Activated T-helper 1 cell treated with anti-CD3 and anti-CD28 coated beads, Interleukin-2, amount 50 U/mL, for 16 hours (primary cell): ENCODE measurements at regions not wholly inside any gene's neighbourhood (a gene's known extent, or its start where the extent isn't known, plus 50 kb on each side); places are given as distances from the start of the nearest gene placed in this dataset.
"Not testable (repeated sequence)": the region's sequence is repeated elsewhere in the genome, so short reads cannot be mapped to it uniquely, and the experiment has no call there.

ENCODE experiments used
- DNase-seq, 2 donors: peaks; one replicate each; pipeline ENCODE4 v3.0.0-alpha.2; 2020; ENCODE audit warnings: low read depth in 1 of 2, low spot score in 1 of 2

DNA sequence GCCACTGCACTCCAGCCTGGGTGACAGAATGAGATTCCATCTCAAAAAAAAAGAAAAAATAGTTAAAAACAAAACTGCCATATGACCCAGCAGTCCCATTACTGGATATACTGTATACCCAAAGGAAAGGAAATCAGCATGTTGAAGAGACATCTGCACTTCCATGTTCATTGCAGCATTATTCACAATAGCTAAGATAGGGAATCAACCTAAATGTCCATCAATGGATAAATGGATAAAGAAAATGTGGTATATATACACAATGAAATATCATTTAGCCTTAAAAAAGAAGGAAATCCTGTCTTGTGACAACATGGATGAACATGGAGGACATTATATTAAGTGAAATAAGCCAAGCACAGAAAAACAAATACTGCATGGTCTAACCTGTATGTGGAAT, 160.7 kb downstream of the DUSP6 start:
- not testable (repeated sequence) for DNase-seq

DNA sequence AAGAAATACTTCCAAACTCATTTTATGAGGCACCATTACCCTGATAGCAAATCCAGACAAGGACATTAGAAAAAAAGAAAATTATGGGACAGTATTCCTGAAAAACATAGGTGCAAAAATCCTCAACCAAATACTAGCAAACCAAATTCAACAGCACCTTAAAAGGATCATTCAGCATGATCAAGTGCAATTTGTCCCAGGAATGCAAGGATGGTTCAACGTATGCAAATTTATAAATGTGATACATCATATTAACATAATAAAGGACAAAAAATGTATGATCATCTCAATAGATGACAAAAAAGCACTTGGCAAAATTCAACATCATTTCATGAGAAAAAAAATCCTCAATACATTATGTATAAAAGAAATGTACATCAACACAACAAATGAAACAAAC, 162.9 kb downstream of the DUSP6 start:
- DNase-seq = no peak

DNA sequence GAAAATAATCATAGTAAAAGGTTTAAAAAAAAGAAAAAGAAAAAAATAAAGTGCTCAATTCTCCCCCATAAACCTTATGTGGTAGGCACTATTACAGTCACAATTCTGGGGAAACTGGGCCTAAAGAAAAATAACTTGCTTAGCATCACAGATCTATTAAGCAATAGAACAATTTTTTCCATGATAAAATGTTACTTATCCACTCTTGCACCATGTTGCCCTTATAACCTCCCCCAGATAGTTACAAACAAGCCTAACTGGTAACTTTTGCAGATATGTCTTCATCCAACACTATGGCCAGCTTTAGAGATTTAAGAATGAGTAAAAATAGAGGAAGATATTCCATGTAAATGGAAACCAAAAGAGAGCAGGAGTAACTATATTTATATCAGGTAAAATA, 164.8 kb downstream of the DUSP6 start:
- DNase-seq = no peak

DNA sequence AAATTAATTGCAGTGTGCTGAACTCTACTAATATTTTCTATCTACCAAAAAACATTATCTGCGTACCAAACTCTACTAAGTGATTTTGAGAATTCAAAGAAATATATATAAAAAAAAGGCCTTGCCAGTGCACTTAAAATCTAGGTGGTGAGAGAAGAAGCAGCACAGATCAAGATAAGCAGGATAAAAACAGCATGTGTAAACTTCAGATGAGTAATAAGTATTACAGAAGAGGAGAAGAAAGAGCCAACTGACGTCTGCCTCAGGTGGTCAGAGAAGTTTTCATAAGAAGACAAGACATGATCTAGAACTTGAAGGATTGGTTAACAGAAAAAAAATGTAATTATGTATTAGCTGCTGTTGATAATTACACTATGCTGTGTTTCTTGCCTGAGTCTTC, 166.4 kb downstream of the DUSP6 start:
- DNase-seq = no peak

DNA sequence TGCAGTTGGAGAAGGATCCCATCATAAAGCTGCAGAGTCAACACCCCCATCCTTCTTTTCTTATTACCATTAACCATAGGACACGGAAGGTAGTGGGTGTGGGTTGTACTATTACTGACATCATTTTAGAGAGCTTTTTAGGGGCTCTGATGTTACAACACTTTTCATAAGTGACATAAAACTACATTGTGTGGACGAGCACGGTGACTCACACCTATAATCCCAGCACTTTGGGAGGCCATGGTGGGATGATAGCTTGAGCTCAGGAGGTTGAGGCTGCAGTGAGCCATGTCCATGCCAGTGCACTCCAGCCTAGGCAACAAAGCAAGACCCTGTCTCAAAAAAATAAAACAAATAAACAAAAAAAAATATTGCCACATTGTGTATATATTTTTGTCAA, 167.1 kb downstream of the DUSP6 start:
- DNase-seq = no peak

DNA sequence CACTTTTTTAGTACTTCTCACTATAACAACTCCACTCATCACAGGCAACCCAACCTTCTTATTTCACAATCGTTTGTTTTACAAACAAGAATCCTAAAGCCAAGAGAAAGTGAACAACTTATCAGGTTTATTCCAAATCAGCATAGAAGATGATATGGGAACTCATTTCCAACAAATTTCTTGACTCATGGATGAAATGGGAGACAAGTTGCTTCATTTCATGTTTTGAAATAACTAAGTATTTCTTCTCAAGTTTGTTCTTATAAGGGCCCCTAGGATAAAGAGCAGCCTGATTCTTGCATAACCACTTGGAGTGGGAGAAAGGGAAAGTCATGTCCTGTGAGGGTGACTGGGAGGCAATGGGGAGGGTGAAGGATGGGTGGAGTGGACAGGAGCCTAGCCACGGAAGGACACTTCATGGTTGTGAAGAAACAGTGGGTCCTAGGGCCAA, 168.3 kb downstream of the DUSP6 start:
- DNase-seq = no peak

DNA sequence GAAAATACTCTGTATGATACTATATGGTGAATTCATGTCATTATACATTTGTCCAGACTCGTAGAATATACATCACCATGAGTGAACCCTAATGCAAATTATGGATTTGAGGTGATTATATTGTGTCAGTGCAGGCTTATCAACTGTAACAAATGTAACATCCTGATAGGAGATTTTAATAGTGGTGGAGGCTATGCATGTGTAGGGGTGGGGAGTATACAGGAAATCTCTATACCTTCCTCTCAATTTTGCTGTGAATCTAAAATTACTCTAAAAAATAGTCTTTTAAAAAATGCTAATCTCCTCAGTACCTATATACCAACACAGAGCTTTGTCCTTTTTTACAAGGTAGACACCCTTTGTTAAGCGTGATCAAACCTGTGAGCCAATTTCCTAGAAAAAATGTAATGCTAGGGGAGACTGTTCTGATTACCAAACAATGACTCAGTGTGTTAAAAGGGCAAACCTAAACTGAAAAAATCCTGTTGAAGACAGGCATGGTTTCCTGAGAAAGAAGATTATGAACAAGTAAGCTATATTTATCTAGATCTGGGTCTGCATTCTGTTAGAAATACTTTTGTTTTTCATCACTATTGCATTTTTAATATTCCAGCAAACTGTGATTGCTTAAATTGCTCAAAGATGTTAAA, 170.9 kb downstream of the DUSP6 start:
- no peak for DNase-seq

DNA sequence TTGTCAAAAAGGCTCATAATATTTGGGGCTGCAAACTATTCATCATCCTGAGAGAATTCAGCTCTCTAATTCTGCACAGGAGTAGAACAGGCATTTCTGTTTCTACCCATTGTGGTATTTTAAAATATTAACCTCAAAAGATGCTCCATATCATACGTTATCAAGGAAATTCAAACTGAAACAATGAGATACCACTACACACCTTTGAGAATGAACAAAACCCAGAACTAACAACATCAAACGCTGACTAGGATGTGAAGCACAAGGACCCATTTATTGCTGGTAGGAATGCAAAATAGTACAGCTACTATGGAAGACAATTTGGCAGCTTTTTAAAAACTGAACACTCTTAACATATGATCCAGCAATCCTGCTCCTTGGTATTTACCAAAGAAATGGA, 171.8 kb downstream of the DUSP6 start:
- no peak for DNase-seq

DNA sequence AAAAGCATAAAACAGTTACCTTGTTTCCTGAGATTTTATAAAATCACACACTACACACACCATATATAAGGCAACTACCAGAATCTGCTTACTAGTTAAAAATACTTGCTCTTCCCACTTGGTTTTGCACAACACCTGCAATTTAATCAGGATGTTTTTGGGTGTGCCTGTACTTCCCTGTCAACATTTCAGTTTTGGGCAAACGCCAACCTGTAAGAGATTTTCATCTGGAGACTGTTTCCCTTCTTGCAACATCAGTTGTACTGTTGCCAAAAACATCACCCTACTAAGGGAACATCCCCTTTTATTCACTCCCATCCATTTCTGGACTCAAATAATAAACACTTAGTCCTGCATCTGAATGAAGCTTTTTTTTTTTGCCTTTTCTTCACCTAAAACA, 172.3 kb downstream of the DUSP6 start:
- no peak for DNase-seq

DNA sequence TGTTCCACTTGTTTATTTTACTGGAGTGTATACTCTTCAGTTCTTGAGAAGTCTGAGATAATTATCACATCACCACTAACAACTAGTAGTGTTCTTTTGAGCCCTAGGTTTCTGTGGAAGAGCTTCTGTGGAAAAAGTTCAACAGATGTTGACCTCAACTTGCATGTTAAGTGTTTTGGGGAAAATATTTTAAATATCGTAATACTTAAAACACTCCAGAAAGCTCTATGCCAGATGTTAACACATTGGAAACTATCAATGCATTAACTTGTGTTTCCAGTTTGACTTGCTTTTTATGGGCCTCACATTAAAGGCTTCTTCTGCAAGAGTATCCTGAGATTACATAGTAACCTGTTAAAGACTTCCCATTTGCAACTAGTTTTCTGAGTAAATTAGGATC, 173.1 kb downstream of the DUSP6 start:
- no peak for DNase-seq

DNA sequence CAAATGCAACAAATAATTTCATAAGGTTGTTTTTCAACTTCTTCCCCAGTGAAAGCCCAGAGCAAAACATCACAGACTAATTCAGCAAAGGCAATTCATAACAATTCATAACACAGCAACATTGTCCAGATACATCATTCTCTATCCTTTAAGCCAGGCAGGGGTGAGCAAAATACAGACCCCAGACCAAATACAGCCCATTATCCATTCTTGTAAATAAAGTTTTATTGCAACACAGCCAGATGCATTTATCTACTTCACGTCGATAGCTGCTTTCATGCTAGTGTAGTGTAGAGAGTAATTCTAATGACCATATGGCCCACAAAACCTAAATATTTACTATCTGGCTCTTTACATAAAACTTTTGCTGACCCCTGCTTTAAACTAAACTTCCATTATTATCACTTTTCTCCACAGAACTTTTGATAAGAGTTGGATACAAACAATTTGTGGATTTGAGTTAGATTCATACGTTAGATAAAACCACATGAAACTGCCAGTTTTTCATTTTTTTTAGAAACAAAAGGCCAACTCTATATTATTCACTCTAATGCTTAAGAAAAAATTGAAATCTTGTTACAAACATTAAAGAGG, 174.4 kb downstream of the DUSP6 start:
- no peak for DNase-seq

DNA sequence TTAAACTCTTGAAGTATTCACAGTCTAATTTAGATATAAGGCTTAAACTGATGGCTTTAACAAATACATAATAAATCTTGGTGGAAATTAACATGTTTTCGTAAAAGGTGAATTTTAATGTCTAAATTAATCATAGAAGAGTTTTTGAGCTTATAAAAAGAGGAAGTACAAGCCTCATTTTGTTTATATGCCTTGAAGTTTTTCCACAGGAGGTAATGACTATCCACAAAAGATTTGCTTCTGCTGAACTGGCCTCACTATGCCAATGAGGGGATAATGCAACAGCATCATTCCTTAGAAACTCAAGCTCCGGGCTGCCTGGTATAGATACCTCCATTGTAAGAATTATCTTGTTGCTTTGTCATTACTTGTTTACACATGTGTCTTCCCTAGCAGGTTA, 175.6 kb downstream of the DUSP6 start:
- no peak for DNase-seq

DNA sequence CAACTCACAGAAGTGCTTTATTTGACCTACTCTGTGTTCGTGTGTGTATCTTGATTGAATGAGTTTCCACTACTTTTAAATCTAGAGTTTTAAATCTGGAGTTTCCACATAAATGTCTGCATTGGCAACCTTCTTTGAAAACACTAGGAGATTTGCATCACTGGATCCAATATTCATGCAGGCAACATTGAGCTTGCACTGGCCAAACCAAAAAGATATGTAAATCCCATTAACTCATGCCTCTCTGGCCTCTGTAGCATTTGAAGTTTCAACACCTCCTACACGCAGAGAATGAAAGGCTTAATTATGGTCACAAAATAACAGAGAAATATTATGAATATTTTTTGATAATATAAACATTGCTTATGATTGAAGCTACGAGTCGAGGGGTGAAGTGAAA, 178.6 kb downstream of the DUSP6 start:
- no peak for DNase-seq

DNA sequence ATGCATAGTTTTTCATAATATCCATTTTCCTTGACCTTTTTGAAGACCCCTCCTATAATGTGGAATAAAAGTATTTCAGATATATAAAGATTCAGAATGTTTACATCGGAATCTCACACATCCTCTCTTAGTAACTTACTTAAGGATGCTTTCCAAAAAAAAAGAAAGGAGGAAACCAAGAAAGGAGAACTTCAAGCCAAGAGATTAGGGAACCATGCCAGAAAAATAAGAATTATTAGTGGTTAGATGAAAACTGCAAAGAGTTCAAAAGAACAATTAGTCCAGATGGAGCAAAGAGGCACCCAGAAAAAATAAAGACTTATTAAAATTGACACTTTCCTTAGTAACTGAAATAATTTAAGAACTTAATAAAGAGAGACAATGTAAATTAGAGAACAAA, 179.2 kb downstream of the DUSP6 start:
- DNase-seq = no peak

DNA sequence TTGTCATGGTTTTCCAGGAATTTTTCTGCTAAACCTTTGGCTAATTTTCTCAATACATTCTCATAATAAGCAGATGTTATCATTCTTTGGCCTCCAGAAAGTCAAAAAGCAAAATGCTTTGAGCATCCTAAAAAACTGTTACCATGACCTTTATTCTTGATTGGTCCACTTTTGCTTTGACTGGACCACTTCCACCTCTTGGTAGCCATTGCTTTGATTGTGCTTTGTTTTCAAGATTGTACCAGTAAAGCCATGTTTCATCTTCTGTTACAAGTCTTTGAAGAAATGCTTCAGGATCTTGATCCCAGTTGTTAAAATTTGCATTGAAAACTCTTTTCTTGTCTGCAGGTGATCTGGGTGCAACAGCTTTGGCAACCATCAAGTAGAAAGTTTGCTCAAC, 180.1 kb downstream of the DUSP6 start:
- no peak for DNase-seq

DNA sequence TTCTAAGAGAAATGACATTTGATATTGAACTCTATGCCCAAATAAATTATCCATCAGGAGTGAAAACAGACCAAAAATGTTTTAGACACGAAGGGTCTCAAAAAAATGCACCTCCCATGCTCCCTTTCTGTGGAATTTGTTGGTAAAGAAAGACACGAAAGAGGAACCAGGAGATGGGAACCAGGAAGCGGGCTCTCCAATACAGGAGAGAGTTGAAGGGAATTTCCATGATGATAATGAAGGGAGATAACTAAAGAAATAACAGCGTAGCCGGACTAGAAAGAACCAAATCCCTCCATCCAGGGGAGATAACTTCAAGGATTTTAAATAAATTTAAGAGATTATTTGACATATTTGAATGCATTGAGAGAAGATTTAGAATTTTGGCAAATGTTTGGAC, 183.0 kb downstream of the DUSP6 start:
- no peak for DNase-seq

DNA sequence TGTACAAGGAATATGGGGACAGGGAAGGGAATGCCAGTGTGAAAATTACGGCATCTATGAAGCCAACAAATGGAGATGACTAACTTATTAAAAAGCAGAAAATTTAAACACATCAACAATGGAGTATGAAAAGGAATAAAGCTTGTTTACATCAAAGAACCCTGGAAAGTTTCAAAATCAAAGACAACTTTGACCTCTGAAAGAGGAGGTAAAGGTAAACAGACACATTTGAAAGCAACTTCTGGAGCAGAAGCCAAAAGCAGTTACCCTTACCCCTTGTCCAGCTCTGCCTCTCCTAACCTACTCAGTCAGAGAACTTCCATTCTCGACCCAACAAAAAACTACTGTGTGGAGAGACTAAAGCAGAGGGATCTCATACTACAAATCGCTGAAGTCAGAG, 184.3 kb downstream of the DUSP6 start:
- no peak for DNase-seq

DNA sequence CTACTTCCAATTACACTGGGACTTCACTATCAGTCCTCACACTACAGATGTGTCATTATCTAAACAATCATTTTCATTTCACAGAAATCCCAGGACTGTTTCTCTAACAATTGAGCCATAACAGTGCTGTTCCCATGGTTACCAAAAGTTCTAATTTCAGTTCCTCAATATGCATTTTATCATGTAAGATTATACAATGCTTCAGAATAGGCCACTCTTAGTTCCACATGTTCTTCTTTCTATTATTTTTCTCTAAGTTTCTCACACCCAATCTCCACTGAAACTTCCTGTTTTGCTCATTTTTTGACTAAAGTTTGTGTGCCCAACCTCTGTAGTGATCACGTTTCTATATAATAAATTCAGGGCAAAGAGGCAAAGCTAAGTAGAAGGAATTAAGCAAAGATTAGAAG, 185.8 kb downstream of the DUSP6 start:
- DNase-seq = no peak

DNA sequence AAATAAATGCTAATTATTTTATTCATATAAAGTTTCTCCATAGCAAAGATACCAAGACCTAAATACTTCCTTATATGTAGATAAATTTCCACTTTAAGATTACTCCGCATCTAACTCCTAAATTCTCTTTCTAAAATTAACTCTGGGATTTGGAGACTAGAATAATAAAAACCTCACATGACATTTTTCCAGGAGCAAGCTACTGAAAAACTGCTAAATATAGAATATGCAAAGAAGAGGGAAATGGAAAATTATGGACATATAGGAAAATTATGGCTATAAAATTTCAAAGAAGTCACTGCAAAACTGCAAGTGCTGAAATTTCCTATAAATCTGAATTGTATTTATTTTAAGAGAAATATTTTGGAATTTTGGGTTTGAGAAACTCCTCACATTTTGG, 186.2 kb downstream of the DUSP6 start:
- DNase-seq = no peak

DNA sequence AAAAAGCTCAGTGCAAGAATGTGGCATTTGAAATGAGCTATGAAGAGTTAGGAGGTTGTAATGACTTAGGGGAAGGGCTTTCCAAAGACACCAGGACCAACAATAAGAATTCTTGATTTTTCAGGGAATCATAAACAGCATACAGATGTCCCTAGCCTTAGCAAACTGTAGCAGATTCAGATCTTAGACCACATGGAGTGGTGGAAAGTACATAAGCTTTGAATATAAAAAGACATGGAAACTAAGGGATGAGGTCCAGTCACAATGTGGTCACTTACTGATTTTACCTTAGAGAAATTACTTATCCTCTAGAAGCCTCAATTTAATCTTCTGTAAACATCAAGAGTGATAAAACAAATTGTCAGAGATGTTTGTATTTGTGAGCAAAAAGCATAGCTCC, 186.6 kb downstream of the DUSP6 start:
- no peak for DNase-seq

DNA sequence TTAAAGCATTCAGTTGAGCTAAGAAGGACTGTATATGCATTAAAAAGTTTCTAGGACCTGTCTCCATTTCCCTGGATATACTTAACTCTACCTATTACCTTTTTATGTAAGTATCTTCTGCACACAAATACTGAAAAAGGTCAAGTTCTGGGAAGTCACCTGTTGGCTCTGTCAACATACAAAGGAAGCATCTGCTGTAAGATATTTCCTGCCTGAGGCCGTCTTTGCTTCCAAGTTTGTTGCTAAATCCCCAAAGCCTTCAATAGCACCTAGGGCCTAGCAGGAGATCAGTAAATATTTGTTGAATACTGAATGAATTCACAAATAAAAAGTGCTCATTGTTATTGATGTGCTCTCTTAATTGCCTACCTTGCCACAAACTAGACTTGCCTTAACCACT, 188.4 kb downstream of the DUSP6 start:
- DNase-seq = no peak

DNA sequence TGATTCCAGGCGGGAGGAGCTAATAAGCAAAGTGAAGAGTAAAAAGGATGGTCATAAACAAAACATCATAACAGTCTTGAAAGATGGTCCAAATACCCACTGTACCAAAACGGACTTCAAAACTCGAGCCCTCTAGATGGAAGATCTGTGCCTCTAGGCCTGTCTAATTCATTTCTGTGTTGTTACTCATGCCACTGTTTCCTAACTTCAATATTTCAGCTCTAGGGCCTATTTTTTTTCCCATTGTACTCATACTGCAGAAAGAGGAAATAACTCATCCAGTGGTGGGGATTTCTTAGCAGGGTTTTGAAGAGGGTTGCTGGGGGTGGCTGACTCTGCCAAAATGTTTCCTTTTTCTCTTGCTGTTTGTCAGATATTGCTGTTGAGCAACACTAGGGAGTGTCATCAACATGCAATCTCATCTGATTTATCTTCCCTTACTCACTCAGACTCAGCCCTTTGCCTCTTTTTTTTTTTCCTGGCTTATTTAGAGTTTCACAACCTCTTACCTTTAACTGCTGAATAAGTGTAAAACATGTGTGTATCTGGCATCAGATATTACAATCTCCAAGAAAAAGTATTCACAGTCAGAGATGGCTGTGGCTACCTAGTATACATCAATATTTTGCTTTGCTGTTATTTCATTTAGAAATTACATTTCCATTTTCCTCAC, 189.6 kb downstream of the DUSP6 start:
- DNase-seq = peak in 1 of 2 donors; percentile 25

DNA sequence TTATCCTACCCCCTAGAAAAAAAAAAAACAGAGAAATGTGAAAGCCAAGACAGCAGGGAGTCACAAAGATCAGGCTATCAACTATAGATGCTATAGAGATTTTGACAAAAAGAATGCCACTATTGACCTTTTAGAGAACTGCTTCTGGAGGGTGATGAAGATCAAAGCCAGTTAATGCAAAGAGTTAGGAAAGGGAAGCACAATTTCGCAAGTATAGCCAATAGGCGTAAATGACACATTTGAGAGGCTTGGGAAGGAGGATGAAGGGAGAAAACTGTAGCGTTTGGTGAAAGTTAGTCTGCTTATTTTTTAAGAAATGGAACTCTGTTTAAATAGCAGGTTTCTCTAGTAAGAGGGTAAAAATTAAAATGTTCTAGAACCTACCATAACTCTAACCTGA, 190.7 kb downstream of the DUSP6 start:
- DNase-seq = no peak
